ENCODE measurements at regions not wholly inside any gene's neighbourhood (a gene's known extent, or its start where the extent isn't known, plus 50 kb on each side); places are given as distances from the start of the nearest gene placed in this dataset.

DNA sequence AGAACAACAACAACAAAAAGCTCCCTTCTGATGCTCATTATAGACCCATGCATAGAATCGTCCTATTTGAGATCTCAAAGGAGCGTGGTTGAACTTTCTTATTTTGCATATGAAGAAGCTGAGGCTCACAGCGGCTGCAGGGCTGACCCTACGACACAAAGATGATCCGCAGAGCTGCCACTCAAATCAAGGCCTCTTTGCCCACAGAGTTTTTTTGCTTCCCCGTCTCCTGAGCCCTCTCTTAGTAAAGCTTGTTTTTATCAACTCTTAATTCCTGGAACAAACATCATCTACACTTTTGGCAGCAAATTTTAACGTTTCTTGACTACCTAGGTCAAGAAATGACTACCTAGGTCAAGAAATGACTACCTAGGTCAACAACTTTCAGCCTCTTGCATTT, 73.7 kb downstream of the C16orf95 start:
- TF ChIP-seq CTCF (conservative IDR thresholded peaks at IDR 0.05 in 1 of 2, IDR thresholded peaks at IDR 0.05 in 1 of 2; ENCODE audit: low read depth in 1 of 2, low read length in 2 of 2) (no peak), EZH2 (IDR thresholded peaks at IDR 0.05; ENCODE audit: low read length, missing control alignments) (no peak)
- Histone ChIP-seq H3K27me3 (ENCODE audit: control insufficient read depth, insufficient read depth, low read length) (no peaks in the 10 kb centered on the region), H3K9ac (ENCODE audit: insufficient read depth, low read length) (no peak overlapping the region), H2AFZ (ENCODE audit: low read length) (no peak overlapping the region), H3K4me2 (ENCODE audit: extremely low read depth, insufficient read depth, low read length) (no peak overlapping the region), H3K36me3 (ENCODE audit: control insufficient read depth, insufficient read depth, low read length) (no peaks in the 10 kb centered on the region), H3K4me1 (ENCODE audit: control insufficient read depth, extremely low read depth, insufficient read depth, low read length) (no peaks in the 10 kb centered on the region), H3K4me3 (replicated peaks in 1 of 4; ENCODE audit: control extremely low read depth in 1 of 4, insufficient read depth in 1 of 4, low read depth in 3 of 4, low read length in 4 of 4) (no peak overlapping the region), H3K27ac (ENCODE audit: insufficient read depth, low read length) (no peak overlapping the region), H3K79me2 (ENCODE audit: control insufficient read depth, insufficient read depth, low read length) (no peaks in the 10 kb centered on the region), H4K20me1 (ENCODE audit: control insufficient read depth, extremely low read depth, insufficient read depth, low read length) (no peaks in the 10 kb centered on the region), H3K9me3 (ENCODE audit: control insufficient read depth, insufficient read depth, low read depth, low read length) (no peaks in the 10 kb centered on the region)
- no peak for DNase-seq (ENCODE audit: low read depth in 2 of 2)

DNA sequence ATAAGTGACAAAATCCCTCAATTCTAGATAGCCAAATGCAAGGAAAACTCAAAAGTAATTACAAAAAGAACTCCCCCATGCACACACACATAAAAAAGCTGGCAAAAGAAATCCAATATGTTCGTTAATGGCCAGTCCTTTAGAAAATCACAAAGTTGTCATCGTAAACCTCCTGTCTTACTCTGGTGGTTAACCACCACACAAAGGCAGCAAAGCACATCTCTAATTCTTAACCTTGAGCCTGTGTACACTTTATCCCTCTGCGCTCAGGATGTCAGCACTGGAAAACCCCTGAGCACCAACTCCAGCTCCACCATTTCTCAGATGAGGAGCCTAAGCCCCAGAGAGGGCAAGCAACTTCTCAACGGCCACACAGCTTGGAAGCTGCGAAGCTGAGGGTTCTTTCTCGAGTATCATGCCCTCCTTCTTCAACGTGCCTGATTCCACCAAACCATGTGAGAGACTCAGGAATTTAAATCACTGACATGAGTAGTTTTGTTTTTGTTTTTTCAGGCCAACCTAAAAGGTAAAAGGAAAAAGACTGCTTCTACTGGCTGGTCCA, 72.5 kb downstream of the C16orf95 start:
- Histone ChIP-seq H3K27ac (ENCODE audit: insufficient read depth, low read length) (no peak overlapping the region), H3K4me1 (ENCODE audit: control insufficient read depth, extremely low read depth, insufficient read depth, low read length) (no peaks in the 10 kb centered on the region), H2AFZ (ENCODE audit: low read length) (no peak overlapping the region), H3K4me3 (replicated peaks in 1 of 4; ENCODE audit: control extremely low read depth in 1 of 4, insufficient read depth in 1 of 4, low read depth in 3 of 4, low read length in 4 of 4) (no peak overlapping the region), H3K79me2 (ENCODE audit: control insufficient read depth, insufficient read depth, low read length) (no peaks in the 10 kb centered on the region), H3K4me2 (ENCODE audit: extremely low read depth, insufficient read depth, low read length) (no peak overlapping the region), H3K9me3 (ENCODE audit: control insufficient read depth, insufficient read depth, low read depth, low read length) (no peaks in the 10 kb centered on the region), H3K9ac (ENCODE audit: insufficient read depth, low read length) (no peak overlapping the region), H3K36me3 (ENCODE audit: control insufficient read depth, insufficient read depth, low read length) (no peaks in the 10 kb centered on the region), H4K20me1 (ENCODE audit: control insufficient read depth, extremely low read depth, insufficient read depth, low read length) (no peaks in the 10 kb centered on the region), H3K27me3 (ENCODE audit: control insufficient read depth, insufficient read depth, low read length) (no peaks in the 10 kb centered on the region)
- no peak for DNase-seq (ENCODE audit: low read depth in 2 of 2)
- no peak for TF ChIP-seq EZH2 (IDR thresholded peaks at IDR 0.05; ENCODE audit: low read length, missing control alignments)
- TF ChIP-seq CTCF (conservative IDR thresholded peaks at IDR 0.05 in 1 of 2, IDR thresholded peaks at IDR 0.05 in 1 of 2; ENCODE audit: low read depth in 1 of 2, low read length in 2 of 2) = no peak

GRCh38 chr16:87245511-87245910, 71.7 kb downstream of the C16orf95 start:
- Histone ChIP-seq H3K4me2 (ENCODE audit: extremely low read depth, insufficient read depth, low read length) (no peak overlapping the region), H3K9ac (ENCODE audit: insufficient read depth, low read length) (no peak overlapping the region), H3K9me3 (ENCODE audit: control insufficient read depth, insufficient read depth, low read depth, low read length) (no peaks in the 10 kb centered on the region), H2AFZ (ENCODE audit: low read length) (no peak overlapping the region), H3K27ac (ENCODE audit: insufficient read depth, low read length) (no peak overlapping the region), H4K20me1 (ENCODE audit: control insufficient read depth, extremely low read depth, insufficient read depth, low read length) (no peaks in the 10 kb centered on the region), H3K27me3 (ENCODE audit: control insufficient read depth, insufficient read depth, low read length) (no peaks in the 10 kb centered on the region), H3K4me1 (ENCODE audit: control insufficient read depth, extremely low read depth, insufficient read depth, low read length) (no peaks in the 10 kb centered on the region), H3K79me2 (ENCODE audit: control insufficient read depth, insufficient read depth, low read length) (no peaks in the 10 kb centered on the region), H3K36me3 (ENCODE audit: control insufficient read depth, insufficient read depth, low read length) (no peaks in the 10 kb centered on the region), H3K4me3 (replicated peaks in 1 of 4; ENCODE audit: control extremely low read depth in 1 of 4, insufficient read depth in 1 of 4, low read depth in 3 of 4, low read length in 4 of 4) (no peak overlapping the region)
- no peak for TF ChIP-seq EZH2 (IDR thresholded peaks at IDR 0.05; ENCODE audit: low read length, missing control alignments)
- TF ChIP-seq CTCF (conservative IDR thresholded peaks at IDR 0.05 in 1 of 2, IDR thresholded peaks at IDR 0.05 in 1 of 2; ENCODE audit: low read depth in 1 of 2, low read length in 2 of 2) = no peak
- no peak for DNase-seq (ENCODE audit: low read depth in 2 of 2)
